ENCODE measurements at regions not wholly inside any gene's neighbourhood (a gene's known extent, or its start where the extent isn't known, plus 50 kb on each side); places are given as distances from the start of the nearest gene placed in this dataset.

- no peak for DNase-seq (ENCODE audit: low spot score)
Measured at GRCh38 chr14:40899435-40899834, 707.2 kb upstream of the LRFN5 start.

GRCh38 chr14:40894846-40895245 is 711.8 kb upstream of the LRFN5 start:
- DNase-seq (ENCODE audit: low spot score), result no peak

GRCh38 chr14:40889126-40889525 is 717.5 kb upstream of the LRFN5 start:
- DNase-seq (ENCODE audit: low spot score), result no peak

- no peak for DNase-seq (ENCODE audit: low spot score)
Measured at GRCh38 chr14:40887912-40888311, 718.8 kb upstream of the LRFN5 start.

- DNase-seq (ENCODE audit: low spot score), result no peak
Measured at GRCh38 chr14:40870252-40870651, 736.4 kb upstream of the LRFN5 start.

- no peak for DNase-seq (ENCODE audit: low spot score)
Measured at GRCh38 chr14:40859055-40859454, 747.6 kb upstream of the LRFN5 start.

- DNase-seq (ENCODE audit: low spot score), result no peak
Measured at GRCh38 chr14:40855343-40855742, 751.3 kb upstream of the LRFN5 start.

- no peak for DNase-seq (ENCODE audit: low spot score)
Measured at GRCh38 chr14:40850191-40850590, 756.5 kb upstream of the LRFN5 start.

- no peak for DNase-seq (ENCODE audit: low spot score)
Measured at GRCh38 chr14:40847480-40847879, 759.2 kb upstream of the LRFN5 start.

- DNase-seq (ENCODE audit: low spot score), result no peak
Measured at GRCh38 chr14:40842816-40843215, 763.9 kb upstream of the LRFN5 start.

GRCh38 chr14:40841886-40842285 is 764.8 kb upstream of the LRFN5 start:
- no peak for DNase-seq (ENCODE audit: low spot score)

GRCh38 chr14:40838601-40839000 is 768.1 kb upstream of the LRFN5 start:
- no peak for DNase-seq (ENCODE audit: low spot score)

- DNase-seq (ENCODE audit: low spot score), result no peak
Measured at GRCh38 chr14:40806471-40806870, 800.2 kb upstream of the LRFN5 start.

- DNase-seq (ENCODE audit: low spot score), result no peak
Measured at GRCh38 chr14:40796168-40796567, 810.5 kb upstream of the LRFN5 start.

- DNase-seq (ENCODE audit: low spot score), result no peak
Measured at GRCh38 chr14:40784860-40785259, 821.8 kb upstream of the LRFN5 start.

- no peak for DNase-seq (ENCODE audit: low spot score)
Measured at GRCh38 chr14:40762685-40763084, 844.0 kb upstream of the LRFN5 start.

- DNase-seq (ENCODE audit: low spot score), result no peak
Measured at GRCh38 chr14:40762177-40762576, 844.5 kb upstream of the LRFN5 start.

GRCh38 chr14:40760704-40761103 is 846.0 kb upstream of the LRFN5 start:
- no peak for DNase-seq (ENCODE audit: low spot score)

GRCh38 chr14:40758076-40758475 is 848.6 kb upstream of the LRFN5 start:
- DNase-seq (ENCODE audit: low spot score), result no peak

GRCh38 chr14:40757376-40757950 is 849.2 kb upstream of the LRFN5 start:
- no peak for DNase-seq (ENCODE audit: low spot score)

GRCh38 chr14:40733206-40733605 is 873.5 kb upstream of the LRFN5 start:
- no peak for DNase-seq (ENCODE audit: low spot score)

- DNase-seq (ENCODE audit: low spot score), result no peak
Measured at GRCh38 chr14:40727107-40727506, 879.6 kb upstream of the LRFN5 start.

- no peak for DNase-seq (ENCODE audit: low spot score)
Measured at GRCh38 chr14:40713387-40713786, 893.3 kb upstream of the LRFN5 start.

- no peak for DNase-seq (ENCODE audit: low spot score)
Measured at GRCh38 chr14:40697231-40697630, 909.4 kb upstream of the LRFN5 start.

GRCh38 chr14:40694023-40694422 is 912.7 kb upstream of the LRFN5 start:
- no peak for DNase-seq (ENCODE audit: low spot score)
